IMR-90 (cell line): ENCODE measurements at regions not wholly inside any gene's neighbourhood (a gene's known extent, or its start where the extent isn't known, plus 50 kb on each side); places are given as distances from the start of the nearest gene placed in this dataset.

Source experiments
- ATAC-seq: fragments of 200-7000 bp; cut with Tn5 transposase; 2 replicates; pipeline ENCODE4 v1.9.1; 2020; ENCODE audit warnings: low read depth, mild to moderate bottlenecking, moderate library complexity
- BruUV-seq: library from RNA; stranded (reverse); fragments of 400-500 nt; replicated peaks from 2 replicates; lab custom pipeline; 2021; lab: Mats Ljungman, UMichigan
- CTCF ChIA-PET: fragments of 300-600 bp; formaldehyde crosslinking; extraction: SDS; loops from one replicate; lab custom pipeline; 2021; ENCODE audit warnings: antibody characterized with exemption; lab: Yijun Ruan, JAX
- POLR2A ChIA-PET: fragments of 300-600 bp; sonication (Branson Sonifier 250); formaldehyde crosslinking; loops from one replicate; lab custom pipeline; 2022; ENCODE audit warnings: antibody characterized with exemption; ENCODE audit not compliant: unreplicated experiment; lab: Charles Lee
- DNase-seq: peaks from one replicate; pipeline ENCODE4 v3.0.0; 2013
- H2AFZ ChIP-seq: replicated peaks from 2 replicates; pipeline ENCODE3; 2013; ENCODE audit warnings: low read length, mild to moderate bottlenecking; ENCODE audit not compliant: poor library complexity
- H2AK5ac ChIP-seq: 2 replicates; pipeline ENCODE4 v1.6.1; 2013; ENCODE audit warnings: low read depth, low read length, inconsistent platforms
- H2AK9ac ChIP-seq: replicated peaks from 2 replicates; pipeline ENCODE3; 2013; ENCODE audit warnings: mild to moderate bottlenecking, low read depth, low read length, moderate library complexity; ENCODE audit not compliant: poor library complexity
- H2BK120ac ChIP-seq: 2 replicates; pipeline ENCODE4 v1.6.1; 2013; ENCODE audit warnings: low read depth, low read length, inconsistent platforms
- H2BK15ac ChIP-seq: 3 replicates; pipeline ENCODE4 v1.6.1; 2013; ENCODE audit warnings: low read depth, low read length, inconsistent platforms
- H2BK20ac ChIP-seq: 2 replicates; pipeline ENCODE4 v1.6.1; 2013; ENCODE audit warnings: low read depth, mild to moderate bottlenecking, inconsistent platforms, low read length, moderate library complexity
- H2BK5ac ChIP-seq: 2 replicates; pipeline ENCODE4 v1.6.1; 2013; ENCODE audit warnings: mild to moderate bottlenecking, low read depth, low read length, inconsistent platforms; ENCODE audit not compliant: poor library complexity, severe bottlenecking
- H3K14ac ChIP-seq: replicated peaks from 2 replicates; pipeline ENCODE4 v1.6.1; 2013; ENCODE audit warnings: low read depth, low read length, inconsistent platforms
- H3K18ac ChIP-seq: 2 replicates; pipeline ENCODE4 v1.6.1; 2013; ENCODE audit warnings: low read depth, low read length, control low read depth
- H3K23ac ChIP-seq: 2 replicates; pipeline ENCODE4 v1.6.1; 2013; ENCODE audit warnings: low read depth, low read length, inconsistent platforms
- H3K27ac ChIP-seq: 2 replicates; pipeline ENCODE4 v1.5.1; 2013; ENCODE audit warnings: mild to moderate bottlenecking, control low read depth, low read length; ENCODE audit not compliant: insufficient read depth
- H3K27me3 ChIP-seq: 2 replicates; pipeline ENCODE4 v1.6.1; 2013; ENCODE audit warnings: low read length; ENCODE audit not compliant: control insufficient read depth, insufficient read depth
- H3K36me3 ChIP-seq: 2 replicates; pipeline ENCODE4 v1.6.1; 2013; ENCODE audit warnings: low read length, mixed read lengths; ENCODE audit not compliant: control insufficient read depth, insufficient read depth
- H3K4ac ChIP-seq: 2 replicates; pipeline ENCODE4 v1.6.1; 2013; ENCODE audit warnings: low read depth, low read length, inconsistent platforms
- H3K4me1 ChIP-seq: 2 replicates; pipeline ENCODE4 v1.6.1; 2013; ENCODE audit warnings: low read length, mixed read lengths; ENCODE audit not compliant: control insufficient read depth, insufficient read depth
- H3K4me2 ChIP-seq: 2 replicates; pipeline ENCODE4 v1.6.1; 2013; ENCODE audit warnings: low read depth, mild to moderate bottlenecking, control low read depth, low read length, moderate library complexity
- H3K4me3 ChIP-seq: 2 replicates; pipeline ENCODE4 v1.5.1; 2013; ENCODE audit warnings: low read depth, mild to moderate bottlenecking, control low read depth, low read length, moderate library complexity; ENCODE audit not compliant: insufficient read depth
- H3K56ac ChIP-seq: 2 replicates; pipeline ENCODE4 v1.6.1; 2013; ENCODE audit warnings: low read length, inconsistent platforms; ENCODE audit not compliant: insufficient read depth; ENCODE audit errors: extremely low read depth
- H3K79me1 ChIP-seq, 2 experiments: 2 replicates each; pipeline ENCODE4 v1.6.1; 2013; ENCODE audit warnings: low read length in 2 of 2, inconsistent platforms in 1 of 2, low read depth in 1 of 2
- H3K9ac ChIP-seq: 2 replicates; pipeline ENCODE4 v1.6.1; 2013; ENCODE audit warnings: low read depth, low read length, control low read depth
- H3K9me1 ChIP-seq: 2 replicates; pipeline ENCODE4 v1.6.1; 2013; ENCODE audit warnings: low read length, inconsistent platforms; ENCODE audit not compliant: insufficient read depth
- H3K9me3 ChIP-seq: 2 replicates; pipeline ENCODE4 v1.6.1; 2013; ENCODE audit warnings: low read length; ENCODE audit not compliant: control insufficient read depth, insufficient read depth
- H4K20me1 ChIP-seq: 2 replicates; pipeline ENCODE4 v1.6.1; 2013; ENCODE audit warnings: low read length, inconsistent platforms; ENCODE audit not compliant: insufficient read depth
- H4K5ac ChIP-seq: 2 replicates; pipeline ENCODE4 v1.6.1; 2013; ENCODE audit warnings: mild to moderate bottlenecking, low read depth, low read length, control low read depth
- H4K8ac ChIP-seq, 2 experiments: 2 replicates each; pipeline ENCODE4 v1.6.1; 2013; ENCODE audit warnings: low read depth in 2 of 2, low read length in 2 of 2, control low read depth in 1 of 2, inconsistent platforms in 1 of 2
- H4K91ac ChIP-seq: 2 replicates; pipeline ENCODE4 v1.6.1; 2013; ENCODE audit warnings: low read depth, low read length, inconsistent platforms; ENCODE audit not compliant: insufficient read depth
- BHLHE40 ChIP-seq: fragments of 150-350 bp; IDR thresholded peaks from 2 replicates; pipeline ENCODE4 v1.6.1; 2016; ENCODE audit warnings: mild to moderate bottlenecking, low read depth, low read length
- CEBPB ChIP-seq: IDR thresholded peaks from 2 replicates; pipeline ENCODE4 v1.6.1; 2012; ENCODE audit warnings: low read depth, low read length, improper control_type of control experiment
- CHD1 ChIP-seq: IDR thresholded peaks from 2 replicates; pipeline ENCODE4 v1.6.1; 2012; ENCODE audit warnings: low read depth, low read length, improper control_type of control experiment
- FOS ChIP-seq: fragments of 150-350 bp; IDR thresholded peaks from 2 replicates; pipeline ENCODE4 v1.6.1; 2016; ENCODE audit warnings: low read depth, low read length
- MAFK ChIP-seq: IDR thresholded peaks from 2 replicates; pipeline ENCODE4 v1.6.1; 2012; ENCODE audit warnings: low read depth, low read length, improper control_type of control experiment
- MAZ ChIP-seq: IDR thresholded peaks from 2 replicates; pipeline ENCODE4 v1.6.1; 2012; ENCODE audit warnings: low read depth, mild to moderate bottlenecking, low read length, improper control_type of control experiment, moderate library complexity, borderline replicate concordance
- MXI1 ChIP-seq: IDR thresholded peaks from 2 replicates; pipeline ENCODE4 v1.6.1; 2012; ENCODE audit warnings: low read depth, mild to moderate bottlenecking, low read length, moderate library complexity, borderline replicate concordance
- NFE2L2 ChIP-seq: fragments of 150-350 bp; IDR thresholded peaks from 2 replicates; pipeline ENCODE4 v1.6.1; 2016; ENCODE audit warnings: low read depth, mild to moderate bottlenecking, low read length
- POLR2A ChIP-seq: IDR thresholded peaks from 2 replicates; pipeline ENCODE4 v1.6.1; 2012; ENCODE audit warnings: mild to moderate bottlenecking, low read depth, low read length
- RAD21 ChIP-seq: IDR thresholded peaks from 2 replicates; pipeline ENCODE4 v1.6.1; 2012; ENCODE audit warnings: low read length, improper control_type of control experiment
- RCOR1 ChIP-seq: IDR thresholded peaks from 2 replicates; pipeline ENCODE4 v1.6.1; 2012; ENCODE audit warnings: mild to moderate bottlenecking, low read length, improper control_type of control experiment; ENCODE audit not compliant: insufficient replicate concordance
- RFX5 ChIP-seq: IDR thresholded peaks from 2 replicates; pipeline ENCODE4 v1.8.0; 2012; ENCODE audit warnings: low read depth, mild to moderate bottlenecking, low read length, moderate library complexity
- SMC3 ChIP-seq: fragments of 150-350 bp; IDR thresholded peaks from 2 replicates; pipeline ENCODE4 v1.6.1; 2016; ENCODE audit warnings: low read depth, mild to moderate bottlenecking, antibody characterized with exemption, low read length, moderate library complexity
- USF2 ChIP-seq: fragments of 150-350 bp; IDR thresholded peaks from 2 replicates; pipeline ENCODE4 v1.6.1; 2017; ENCODE audit warnings: mild to moderate bottlenecking, antibody characterized with exemption, low read length, low read depth
- WGBS, 2 experiments: methylation state at CpG; one replicate each; pipeline versions ENCODE4 v1.1.5 to v1.1.7; 2013; ENCODE audit warnings: missing lambda C conversion rate in 2 of 2; ENCODE audit not compliant: insufficient read length in 1 of 2; ENCODE audit errors: extremely low coverage in 2 of 2; 5-methylcytosine and 5-hydroxymethylcytosine counted together
- dilution Hi-C: fragments of 300-500 bp; cut with HindIII; formaldehyde crosslinking; loops from one replicate; pipeline ENCODE4 v1.14.3; 2018; ENCODE audit warnings: low sequenced_read_pairs; ENCODE audit not compliant: unreplicated experiment
- in situ Hi-C: fragments of 300-500 bp; cut with MboI; formaldehyde crosslinking; loops from 3 replicates; pipeline ENCODE4 v1.14.3; 2019; ENCODE audit warnings: low sequenced_read_pairs, inconsistent platforms, mixed read lengths
- intact Hi-C: fragments of 100-400 bp; cut with micrococcal nuclease; formaldehyde crosslinking; loops from 2 replicates; pipeline ENCODE4 v1.10.0; 2022
- TF ChIP-seq, protein P1 (sequence below): conservative IDR thresholded peaks from 2 replicates; pipeline ENCODE4 v1.5.1; 2012; ENCODE audit warnings: mild to moderate bottlenecking, low read depth, low read length, improper control_type of control experiment
- TF ChIP-seq, protein P2 (sequence below): fragments of 150-350 bp; IDR thresholded peaks from 2 replicates; pipeline ENCODE4 v1.6.1; 2016; ENCODE audit warnings: low read depth, mild to moderate bottlenecking, low read length, moderate library complexity, borderline replicate concordance

- Histone ChIP-seq H4K8ac (no peak overlapping the region), H2BK15ac (no peak overlapping the region), H4K20me1 (no peaks in the 10 kb centered on the region), H3K27me3 (no peaks in the 10 kb centered on the region), H3K14ac (no peak overlapping the region), H3K9me1 (no peaks in the 10 kb centered on the region), H2AK9ac (no peak overlapping the region), H3K4me1 (no peaks in the 10 kb centered on the region), H3K27ac (no peak overlapping the region), H2BK120ac (no peak overlapping the region), H3K36me3 (no peaks in the 10 kb centered on the region), H2AFZ (no peak overlapping the region), H2BK5ac (no peak overlapping the region), H3K4ac (no peak overlapping the region), H3K56ac (no peak overlapping the region), H3K18ac (no peak overlapping the region), H3K4me3 (no peak overlapping the region), H2AK5ac (no peak overlapping the region), H3K23ac (no peak overlapping the region), H3K9me3 (peaks cover 2% of the 10 kb centered on the region; the same call in 1 of the 2 replicates), H2BK20ac (no peak overlapping the region), H3K79me1 (no peaks in the 10 kb centered on the region), H3K9ac (no peak overlapping the region), H3K4me2 (no peak overlapping the region), H4K91ac (no peak overlapping the region), H4K5ac (no peak overlapping the region)
- WGBS, 2 experiments = no CpG with 5 or more reads among the region's 1 CpG
- ChIA-PET CTCF (interaction anchor here (0.6 kb wide), 2 partner anchors 14 to 80 kb away, joined by 3 read pairs; no protein-coding TSS in a partner anchor), POLR2A (no interaction called here)
- BruUV-seq = no TSS peak
- in situ Hi-C loops (no loop called here), intact Hi-C loops (no loop called here), dilution Hi-C loops (no loop called here)
- ATAC-seq = no peak
- TF ChIP-seq RAD21 (no peak), MAFK (no peak), USF2 (no peak), POLR2A (no peak), CHD1 (no peak), MAZ (no peak), NFE2L2 (no peak), BHLHE40 (no peak), CEBPB (no peak), MXI1 (no peak), FOS (no peak), RFX5 (no peak), RCOR1 (no peak), SMC3 (no peak)
- TF ChIP-seq, protein P1, sequence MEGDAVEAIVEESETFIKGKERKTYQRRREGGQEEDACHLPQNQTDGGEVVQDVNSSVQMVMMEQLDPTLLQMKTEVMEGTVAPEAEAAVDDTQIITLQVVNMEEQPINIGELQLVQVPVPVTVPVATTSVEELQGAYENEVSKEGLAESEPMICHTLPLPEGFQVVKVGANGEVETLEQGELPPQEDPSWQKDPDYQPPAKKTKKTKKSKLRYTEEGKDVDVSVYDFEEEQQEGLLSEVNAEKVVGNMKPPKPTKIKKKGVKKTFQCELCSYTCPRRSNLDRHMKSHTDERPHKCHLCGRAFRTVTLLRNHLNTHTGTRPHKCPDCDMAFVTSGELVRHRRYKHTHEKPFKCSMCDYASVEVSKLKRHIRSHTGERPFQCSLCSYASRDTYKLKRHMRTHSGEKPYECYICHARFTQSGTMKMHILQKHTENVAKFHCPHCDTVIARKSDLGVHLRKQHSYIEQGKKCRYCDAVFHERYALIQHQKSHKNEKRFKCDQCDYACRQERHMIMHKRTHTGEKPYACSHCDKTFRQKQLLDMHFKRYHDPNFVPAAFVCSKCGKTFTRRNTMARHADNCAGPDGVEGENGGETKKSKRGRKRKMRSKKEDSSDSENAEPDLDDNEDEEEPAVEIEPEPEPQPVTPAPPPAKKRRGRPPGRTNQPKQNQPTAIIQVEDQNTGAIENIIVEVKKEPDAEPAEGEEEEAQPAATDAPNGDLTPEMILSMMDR = no peak
- TF ChIP-seq, protein P2, sequence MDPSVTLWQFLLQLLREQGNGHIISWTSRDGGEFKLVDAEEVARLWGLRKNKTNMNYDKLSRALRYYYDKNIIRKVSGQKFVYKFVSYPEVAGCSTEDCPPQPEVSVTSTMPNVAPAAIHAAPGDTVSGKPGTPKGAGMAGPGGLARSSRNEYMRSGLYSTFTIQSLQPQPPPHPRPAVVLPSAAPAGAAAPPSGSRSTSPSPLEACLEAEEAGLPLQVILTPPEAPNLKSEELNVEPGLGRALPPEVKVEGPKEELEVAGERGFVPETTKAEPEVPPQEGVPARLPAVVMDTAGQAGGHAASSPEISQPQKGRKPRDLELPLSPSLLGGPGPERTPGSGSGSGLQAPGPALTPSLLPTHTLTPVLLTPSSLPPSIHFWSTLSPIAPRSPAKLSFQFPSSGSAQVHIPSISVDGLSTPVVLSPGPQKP = no peak
- DNase-seq = no peak
Measured at GRCh38 chr14:39712293-39712999, 280.2 kb upstream of the FBXO33 start.
